SK-N-MC (cell line): ENCODE measurements at regions not wholly inside any gene's neighbourhood (a gene's known extent, or its start where the extent isn't known, plus 50 kb on each side); places are given as distances from the start of the nearest gene placed in this dataset.

Source experiments
- EZH2 ChIP-seq: fragments of 200-600 bp; sonication (generic); IDR thresholded peaks from one replicate; pipeline ENCODE4 v1.6.1; 2017; ENCODE audit warnings: antibody characterized with exemption
- FOXP2 ChIP-seq: optimal IDR thresholded peaks from 2 replicates; pipeline ENCODE3; 2011; ENCODE audit warnings: mild to moderate bottlenecking, moderate library complexity; ENCODE audit not compliant: insufficient read depth; ENCODE audit errors: extremely low read length, control extremely low read depth
- POLR2AphosphoS5 ChIP-seq: IDR thresholded peaks from 2 replicates; pipeline ENCODE4 v1.6.1; 2012; ENCODE audit warnings: mild to moderate bottlenecking, low read depth, low read length, borderline replicate concordance

- TF ChIP-seq EZH2, result no peak
- TF ChIP-seq POLR2AphosphoS5, result no peak
- TF ChIP-seq FOXP2, result no peak
Observed at GRCh38 chr2:128554151-128554769, 235.6 kb upstream of the HS6ST1 start.
